ENCODE measurements at regions not wholly inside any gene's neighbourhood (a gene's known extent, or its start where the extent isn't known, plus 50 kb on each side); places are given as distances from the start of the nearest gene placed in this dataset.

DNA sequence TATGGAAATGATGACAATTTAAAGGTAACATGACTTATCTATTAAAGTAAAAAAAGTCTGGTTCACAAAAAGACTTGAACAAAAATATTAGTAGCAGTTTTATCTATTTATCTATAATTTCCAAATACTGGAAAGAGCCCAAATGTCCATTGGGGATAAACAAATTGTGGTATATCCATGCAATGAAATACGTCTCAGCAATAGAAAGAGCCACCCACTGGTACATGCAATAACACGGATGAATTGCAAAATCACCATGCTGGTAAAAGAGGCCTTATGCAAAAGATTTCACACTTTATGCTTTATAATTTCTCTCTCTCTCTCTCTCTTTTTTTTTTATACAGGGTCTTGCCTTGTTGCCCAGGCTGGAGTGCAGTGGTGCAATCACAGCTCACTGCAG, 91.4 kb upstream of the ASAP2 start:
- Mint-ChIP-seq H3K4me1 (no peaks in the 10 kb centered on the region), H3K9me3 (no peaks in the 10 kb centered on the region), H3K36me3 (ENCODE audit: low read depth) (no peaks in the 10 kb centered on the region), H3K27me3 (peaks cover 7% of the 10 kb centered on the region), H3K27ac (no peak overlapping the region), H3K4me3 (no peak overlapping the region)
- DNase-seq (no peak), ATAC-seq (no peak)

DNA sequence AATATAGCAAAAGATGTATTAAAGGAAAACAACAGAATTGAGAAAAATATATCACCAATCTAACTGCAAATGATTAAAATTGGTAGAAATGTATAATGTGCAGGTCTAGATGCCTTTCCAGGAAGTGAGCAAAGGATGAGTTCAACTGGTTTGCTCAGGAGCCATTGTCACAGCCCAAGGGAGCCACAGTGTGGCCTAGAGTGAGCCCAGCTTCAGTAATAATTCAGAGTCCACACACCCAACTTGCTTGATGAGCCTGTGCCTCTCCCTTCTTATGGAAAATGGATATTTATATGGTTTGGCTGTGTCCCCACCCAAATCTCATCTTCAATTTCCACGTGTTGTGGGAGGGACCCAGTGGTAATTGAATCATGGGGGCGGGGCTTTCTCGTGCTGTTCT, 92.2 kb upstream of the ASAP2 start:
- Mint-ChIP-seq H3K36me3 (ENCODE audit: low read depth) (no peaks in the 10 kb centered on the region), H3K4me3 (no peak overlapping the region), H3K4me1 (no peaks in the 10 kb centered on the region), H3K9me3 (no peaks in the 10 kb centered on the region), H3K27me3 (peaks cover 7% of the 10 kb centered on the region), H3K27ac (no peak overlapping the region)
- ATAC-seq, result no peak
- no peak for DNase-seq

DNA sequence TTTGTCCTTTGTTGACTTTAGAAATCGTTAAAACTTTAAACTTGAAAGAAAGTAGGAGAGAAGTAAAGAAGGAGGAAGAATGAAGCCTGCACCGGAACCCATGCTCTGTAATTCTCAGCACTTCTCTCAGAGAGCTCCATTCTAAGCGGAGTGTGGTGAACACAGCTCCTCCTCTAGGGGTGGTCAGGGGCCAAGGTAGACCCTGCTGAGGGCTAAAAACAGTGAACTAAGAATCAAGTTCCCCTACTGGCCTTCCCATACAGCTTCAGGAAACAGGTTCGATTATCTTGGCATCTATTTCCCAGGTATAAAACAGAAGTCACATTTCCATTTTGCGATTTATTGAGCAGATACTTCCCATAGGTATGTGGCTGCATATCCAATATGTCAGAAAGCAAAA, 92.7 kb upstream of the ASAP2 start:
- Mint-ChIP-seq H3K27ac (no peak overlapping the region), H3K27me3 (peaks cover 7% of the 10 kb centered on the region), H3K4me3 (no peak overlapping the region), H3K9me3 (no peaks in the 10 kb centered on the region), H3K36me3 (ENCODE audit: low read depth) (no peaks in the 10 kb centered on the region), H3K4me1 (no peaks in the 10 kb centered on the region)
- ATAC-seq, result no peak
- no peak for DNase-seq

DNA sequence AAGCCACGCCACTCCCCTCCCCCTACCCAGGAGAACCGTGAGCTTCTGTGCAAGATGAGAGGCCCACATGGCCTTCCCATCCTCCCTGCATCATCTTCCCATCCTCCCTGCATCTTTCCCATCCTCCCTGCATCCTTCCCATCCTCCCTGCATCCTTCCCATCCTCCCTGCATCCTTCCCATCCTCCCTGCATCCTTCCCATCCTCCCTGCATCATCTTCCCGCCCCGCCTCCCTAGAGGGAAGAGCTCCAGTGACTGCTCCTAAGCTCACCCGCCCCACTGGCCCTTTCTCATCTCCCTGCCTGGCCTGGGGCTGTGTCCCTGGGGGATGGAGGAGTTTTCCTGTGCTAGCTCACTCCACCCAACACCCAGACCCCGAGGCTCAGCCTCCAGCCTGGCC, 93.3 kb upstream of the ASAP2 start:
- no peak overlapping the region for H3K4me3 Mint-ChIP-seq
- DNase-seq, result no peak
- no peaks in the 10 kb centered on the region for H3K36me3 Mint-ChIP-seq (ENCODE audit: low read depth)
- H3K9me3 Mint-ChIP-seq, result no peaks in the 10 kb centered on the region
- peaks cover 7% of the 10 kb centered on the region for H3K27me3 Mint-ChIP-seq
- H3K27ac Mint-ChIP-seq, result no peak overlapping the region
- ATAC-seq, result no peak
- no peaks in the 10 kb centered on the region for H3K4me1 Mint-ChIP-seq

DNA sequence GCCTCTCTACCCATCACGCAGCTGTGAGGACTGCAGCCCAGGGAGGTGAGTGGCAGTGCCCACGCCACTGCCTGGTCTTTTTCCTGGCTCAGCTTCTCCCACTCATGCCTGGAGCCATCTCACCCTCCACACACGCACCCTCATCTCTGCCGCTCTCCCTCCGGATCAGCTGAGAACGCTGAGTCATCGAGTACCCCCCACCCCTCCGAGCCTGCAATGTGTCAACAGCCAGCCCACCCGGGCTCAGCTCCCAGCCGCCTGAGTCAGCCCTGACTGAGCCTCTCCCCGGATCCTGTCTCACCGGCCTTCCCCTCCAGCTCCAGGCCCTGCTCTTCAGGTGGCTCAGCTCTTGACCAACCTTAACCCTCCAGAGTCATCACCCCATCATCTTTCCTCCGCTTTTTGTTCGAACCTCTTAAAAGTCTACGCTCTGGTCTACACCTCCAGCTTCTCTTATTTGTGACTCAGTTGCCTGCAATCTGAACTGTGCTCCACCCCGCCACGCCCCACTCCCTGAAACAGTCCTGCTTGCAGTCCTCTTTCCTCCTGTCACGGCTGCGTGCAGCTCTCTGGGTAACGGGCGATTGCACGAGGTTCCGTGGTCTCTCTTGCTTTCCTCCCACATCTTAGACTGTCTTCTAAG, 94.4 kb upstream of the ASAP2 start:
- H3K9me3 Mint-ChIP-seq, result no peaks in the 10 kb centered on the region
- DNase-seq (no peak), ATAC-seq (no peak)
- no peaks in the 10 kb centered on the region for H3K4me1 Mint-ChIP-seq
- no peaks in the 10 kb centered on the region for H3K36me3 Mint-ChIP-seq (ENCODE audit: low read depth)
- H3K27me3 Mint-ChIP-seq, result peaks cover 5% of the 10 kb centered on the region
- H3K27ac Mint-ChIP-seq, result no peak overlapping the region
- no peak overlapping the region for H3K4me3 Mint-ChIP-seq

DNA sequence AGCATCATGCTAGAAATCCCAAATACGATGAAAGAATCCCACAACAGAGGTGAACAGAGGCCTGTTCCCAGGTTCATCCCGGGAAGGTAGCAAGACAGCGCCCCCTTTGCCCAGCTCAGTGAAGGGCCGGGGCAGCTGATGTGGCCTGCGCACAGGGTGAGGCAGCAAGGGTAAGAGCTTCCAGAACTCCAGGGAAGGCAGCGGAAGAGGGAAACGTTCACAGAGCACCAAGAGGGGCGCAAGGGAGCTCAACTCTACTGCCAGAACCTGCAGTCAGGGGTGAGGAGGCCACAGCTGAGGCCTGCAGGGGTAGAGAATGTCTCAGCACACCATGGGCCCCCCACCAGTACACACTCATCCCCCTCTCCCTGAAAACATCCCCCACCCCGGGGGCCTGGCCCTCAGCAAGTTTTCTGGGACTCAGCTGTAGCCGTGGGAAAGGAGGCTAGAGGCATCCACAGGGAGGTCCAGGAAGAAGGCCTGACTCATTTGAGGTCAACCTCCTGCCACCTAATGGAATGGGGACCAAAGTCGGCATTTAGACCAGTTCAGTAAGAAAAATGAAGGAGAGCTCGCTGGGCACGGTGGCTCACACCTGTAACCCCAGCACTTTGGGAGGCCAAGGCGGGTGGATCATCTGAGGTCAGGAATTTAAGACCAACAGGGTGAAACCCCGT, 95.6 kb upstream of the ASAP2 start:
- Mint-ChIP-seq H3K4me3 (no peak overlapping the region), H3K9me3 (no peaks in the 10 kb centered on the region), H3K36me3 (ENCODE audit: low read depth) (no peaks in the 10 kb centered on the region), H3K27ac (no peak overlapping the region), H3K27me3 (peaks cover 5% of the 10 kb centered on the region), H3K4me1 (no peaks in the 10 kb centered on the region)
- ATAC-seq (no peak), DNase-seq (no peak)

DNA sequence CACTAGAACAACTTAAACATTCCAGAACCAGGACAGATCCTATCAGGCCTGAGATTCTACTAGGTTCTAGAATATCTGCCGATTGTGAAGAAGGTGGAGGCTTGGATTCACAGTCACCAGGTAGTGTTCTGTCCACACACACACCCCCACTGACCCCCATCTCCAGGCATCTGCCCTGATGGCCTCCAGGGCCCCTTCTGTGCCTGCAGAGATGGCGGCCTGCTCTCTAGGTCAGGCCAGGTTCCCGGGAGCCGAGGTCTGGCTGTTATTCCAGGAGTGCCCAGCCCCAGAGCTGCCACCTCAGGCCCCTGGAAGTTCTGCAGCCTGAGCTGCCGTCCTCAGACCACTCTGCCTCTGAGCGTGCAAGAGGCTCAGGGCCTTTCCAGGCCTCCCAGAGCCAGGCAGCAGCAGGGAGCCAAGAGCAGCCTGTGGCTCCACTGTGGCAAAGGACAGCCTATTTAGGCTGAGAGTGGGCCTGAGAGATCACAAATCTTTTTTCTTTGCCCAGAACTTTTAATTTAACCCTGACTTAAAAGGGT, 96.2 kb upstream of the ASAP2 start:
- Mint-ChIP-seq H3K27me3 (peaks cover 5% of the 10 kb centered on the region), H3K4me3 (no peak overlapping the region), H3K4me1 (no peaks in the 10 kb centered on the region), H3K27ac (no peak overlapping the region), H3K36me3 (ENCODE audit: low read depth) (no peaks in the 10 kb centered on the region), H3K9me3 (no peaks in the 10 kb centered on the region)
- DNase-seq (no peak), ATAC-seq (no peak)

DNA sequence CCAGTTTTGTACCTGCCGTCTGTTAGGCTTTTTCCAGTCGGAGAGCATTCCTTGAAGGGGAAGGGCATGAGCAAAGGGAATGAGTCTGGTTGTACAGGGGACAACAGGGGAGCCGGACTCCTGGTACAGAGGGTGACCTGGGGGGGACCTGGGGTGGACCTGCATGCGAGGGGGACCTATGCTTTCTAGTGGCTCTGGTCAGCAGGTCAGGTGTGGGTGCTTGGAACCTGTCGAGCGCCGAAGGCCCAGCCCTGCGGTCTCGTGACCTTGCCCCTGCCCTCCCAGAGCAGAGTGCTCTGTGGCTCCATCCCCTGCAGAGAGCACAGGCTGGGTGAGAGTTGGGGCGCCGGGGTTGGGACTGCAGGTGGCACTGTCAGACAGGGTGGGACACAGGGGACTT, 96.7 kb upstream of the ASAP2 start:
- H3K27me3 Mint-ChIP-seq, result peaks cover 5% of the 10 kb centered on the region
- H3K4me3 Mint-ChIP-seq, result no peak overlapping the region
- ATAC-seq (no peak), DNase-seq (no peak)
- no peaks in the 10 kb centered on the region for H3K36me3 Mint-ChIP-seq (ENCODE audit: low read depth)
- H3K27ac Mint-ChIP-seq, result no peak overlapping the region
- no peaks in the 10 kb centered on the region for H3K4me1 Mint-ChIP-seq
- no peaks in the 10 kb centered on the region for H3K9me3 Mint-ChIP-seq

DNA sequence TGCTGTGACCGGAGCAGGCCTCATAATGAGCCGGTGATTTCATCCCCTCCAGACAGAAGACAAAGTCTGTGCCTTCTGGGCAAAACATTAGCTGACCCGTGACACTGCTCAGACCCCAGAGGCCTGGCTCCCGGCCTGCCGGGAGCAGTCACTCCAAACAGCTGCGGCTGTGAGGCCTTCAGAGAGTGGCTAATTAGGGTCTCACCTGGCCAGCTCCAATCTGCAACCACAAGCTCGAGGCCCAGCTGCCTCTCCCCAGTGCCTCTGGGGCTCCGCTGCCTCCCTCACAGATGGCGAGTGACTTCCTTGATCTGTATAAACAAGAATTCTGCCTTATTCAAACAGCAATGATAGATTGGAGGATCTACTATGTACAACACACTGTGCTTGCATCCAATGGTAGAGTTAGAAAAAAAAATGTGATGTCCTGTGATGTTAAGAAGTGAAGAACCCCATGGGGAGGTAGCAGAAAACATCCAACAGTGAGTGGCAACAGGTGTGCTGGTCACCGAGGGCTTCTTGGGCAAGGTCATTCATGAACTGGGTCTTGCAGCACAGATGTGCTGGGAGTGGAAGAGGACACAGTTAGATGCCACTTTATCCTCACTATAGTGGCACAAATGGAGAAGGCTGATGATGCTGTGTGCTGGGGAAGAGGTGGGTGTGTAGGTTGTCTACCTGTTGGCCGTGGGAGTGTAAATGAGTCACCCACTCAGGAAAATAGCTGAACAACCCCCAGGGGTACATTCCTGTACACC, 98.2 kb upstream of the ASAP2 start:
- H3K27ac Mint-ChIP-seq, result no peak overlapping the region
- H3K9me3 Mint-ChIP-seq, result no peaks in the 10 kb centered on the region
- ATAC-seq, result no peak

DNA sequence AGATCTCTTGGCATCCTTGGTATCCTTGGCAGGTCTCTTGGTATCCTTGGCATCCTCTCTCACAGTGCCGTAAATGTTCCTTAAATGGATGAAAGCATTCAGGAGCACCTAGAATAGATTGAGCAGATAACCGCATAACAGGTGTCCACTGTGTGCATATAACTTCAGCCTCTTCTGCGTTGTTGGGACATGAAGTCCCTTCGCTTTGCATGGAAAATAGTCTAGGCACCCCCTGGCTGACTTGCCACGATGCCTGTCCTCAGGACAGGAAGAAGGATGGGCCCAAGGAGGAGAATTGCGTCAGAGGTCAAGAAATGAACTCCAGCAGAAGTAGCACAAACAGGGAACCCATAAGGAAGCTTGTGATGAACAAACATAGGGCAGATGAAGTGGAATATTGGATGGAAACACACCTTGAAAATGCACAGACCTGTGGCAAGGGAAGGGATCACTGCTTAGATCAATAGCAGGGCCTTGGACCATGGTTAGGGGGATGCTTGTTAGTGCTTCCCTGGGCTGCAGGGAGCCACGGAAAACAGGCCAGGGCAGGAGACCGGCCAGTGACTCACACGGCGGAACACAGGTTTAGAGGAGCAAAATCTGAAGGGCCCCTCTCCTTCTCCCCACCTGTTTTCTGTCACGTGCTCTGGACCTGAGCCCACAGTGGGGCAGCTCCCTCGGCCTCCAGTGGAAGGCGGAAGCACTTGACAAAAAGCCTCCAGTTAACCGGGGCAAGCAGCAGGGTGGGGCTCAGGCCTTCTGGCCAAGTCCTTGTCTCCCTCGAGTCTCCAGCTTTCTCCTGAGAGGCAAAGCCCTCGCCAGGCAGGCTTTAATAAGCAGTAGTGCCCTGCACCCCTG, 99.2 kb upstream of the ASAP2 start:
- no peaks in the 10 kb centered on the region for H3K9me3 Mint-ChIP-seq
- no peaks in the 10 kb centered on the region for H3K36me3 Mint-ChIP-seq (ENCODE audit: low read depth)
- no peak overlapping the region for H3K27ac Mint-ChIP-seq
- H3K4me3 Mint-ChIP-seq, result no peak overlapping the region
- DNase-seq, result no peak
- peaks cover 2% of the 10 kb centered on the region for H3K27me3 Mint-ChIP-seq
- H3K4me1 Mint-ChIP-seq, result no peaks in the 10 kb centered on the region
- ATAC-seq, result no peak

More for the DNA sequence above, 98.2 kb upstream of the ASAP2 start:
- Mint-ChIP-seq H3K36me3 (ENCODE audit: low read depth) (no peaks in the 10 kb centered on the region), H3K4me1 (no peaks in the 10 kb centered on the region), H3K4me3 (no peak overlapping the region), H3K27me3 (peaks cover 5% of the 10 kb centered on the region)
- no peak for DNase-seq

DNA sequence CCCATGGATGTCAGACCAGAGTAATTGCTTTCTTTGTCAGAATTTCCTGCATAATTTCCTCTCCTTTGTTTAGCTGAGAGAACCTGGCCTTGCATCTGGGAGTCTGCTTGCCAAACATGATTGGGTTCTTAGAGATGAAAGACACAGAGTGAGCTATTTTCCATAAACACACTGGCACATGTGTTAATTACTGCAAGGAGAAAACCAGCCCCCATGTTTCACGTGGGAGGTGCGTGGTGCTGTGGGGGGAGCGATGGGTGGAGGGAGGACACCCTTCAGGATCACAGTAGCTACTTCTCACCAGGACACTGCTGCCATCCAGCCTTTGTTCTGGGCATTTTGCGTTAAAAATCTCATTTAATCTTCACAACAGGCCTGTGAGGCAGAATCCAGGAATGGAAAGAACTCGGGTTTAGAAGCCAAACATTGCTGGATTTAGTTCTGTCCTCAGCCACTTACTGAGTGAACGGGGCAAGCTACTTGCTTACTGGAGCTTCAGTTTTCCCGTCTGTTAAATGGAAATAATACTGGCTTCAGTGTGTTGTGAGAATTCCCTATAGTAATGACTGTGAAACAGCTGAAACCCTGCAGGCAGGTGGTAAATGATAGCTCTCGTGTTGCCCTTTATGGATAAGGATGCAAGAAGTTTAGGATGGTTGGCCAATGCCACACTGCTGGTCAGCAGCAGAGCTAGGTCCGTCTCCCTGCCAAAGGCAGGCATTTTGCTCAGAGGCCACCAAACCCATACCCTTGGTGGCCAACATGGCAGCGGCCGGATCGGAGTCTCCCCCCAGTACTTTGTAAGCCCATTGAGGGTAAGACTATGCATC, 100.1 kb upstream of the ASAP2 start:
- no peak for ATAC-seq
- Mint-ChIP-seq H3K4me3 (no peak overlapping the region), H3K4me1 (no peaks in the 10 kb centered on the region), H3K36me3 (ENCODE audit: low read depth) (no peaks in the 10 kb centered on the region), H3K27me3 (no peaks in the 10 kb centered on the region), H3K9me3 (no peaks in the 10 kb centered on the region), H3K27ac (no peak overlapping the region)
- no peak for DNase-seq

DNA sequence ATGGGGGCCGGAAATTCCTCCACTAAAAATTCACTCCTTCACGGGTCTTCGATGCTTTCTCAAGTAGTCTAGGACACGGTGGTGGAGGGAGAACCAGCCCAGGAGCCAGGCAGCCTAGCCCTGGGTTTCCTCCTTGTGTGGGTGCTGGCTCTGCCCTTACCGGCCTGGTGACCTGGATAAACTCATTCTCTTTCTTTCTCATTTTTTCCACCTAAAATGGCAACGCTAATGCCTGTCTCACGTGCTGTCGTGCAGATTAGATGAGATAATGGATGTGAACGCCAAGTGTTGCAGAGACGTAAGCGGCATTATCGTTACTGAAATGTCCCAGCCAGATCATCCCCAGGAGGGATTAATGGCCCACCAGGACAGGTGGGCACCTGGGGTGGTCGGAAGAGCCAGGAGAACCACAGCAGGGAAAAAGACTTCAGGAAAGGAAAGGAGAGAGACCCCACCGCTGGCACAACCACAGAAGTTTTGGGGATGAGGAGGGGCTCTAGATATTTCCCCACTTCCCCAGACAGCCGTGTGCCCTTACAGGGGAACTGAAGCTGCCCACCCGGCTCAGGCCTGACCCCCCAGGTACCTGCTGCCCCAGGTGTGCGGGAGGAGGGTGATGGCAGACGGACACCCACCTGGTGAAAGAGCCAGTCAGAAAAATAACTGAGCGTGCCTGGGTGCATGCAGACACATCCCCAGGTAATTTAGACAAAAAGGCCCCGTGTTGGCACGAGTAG, 100.8 kb upstream of the ASAP2 start:
- no peaks in the 10 kb centered on the region for H3K9me3 Mint-ChIP-seq
- ATAC-seq, result no peak
- no peak for DNase-seq
- H3K27me3 Mint-ChIP-seq, result no peaks in the 10 kb centered on the region
- no peak overlapping the region for H3K27ac Mint-ChIP-seq
- no peaks in the 10 kb centered on the region for H3K36me3 Mint-ChIP-seq (ENCODE audit: low read depth)
- no peaks in the 10 kb centered on the region for H3K4me1 Mint-ChIP-seq
- no peak overlapping the region for H3K4me3 Mint-ChIP-seq

DNA sequence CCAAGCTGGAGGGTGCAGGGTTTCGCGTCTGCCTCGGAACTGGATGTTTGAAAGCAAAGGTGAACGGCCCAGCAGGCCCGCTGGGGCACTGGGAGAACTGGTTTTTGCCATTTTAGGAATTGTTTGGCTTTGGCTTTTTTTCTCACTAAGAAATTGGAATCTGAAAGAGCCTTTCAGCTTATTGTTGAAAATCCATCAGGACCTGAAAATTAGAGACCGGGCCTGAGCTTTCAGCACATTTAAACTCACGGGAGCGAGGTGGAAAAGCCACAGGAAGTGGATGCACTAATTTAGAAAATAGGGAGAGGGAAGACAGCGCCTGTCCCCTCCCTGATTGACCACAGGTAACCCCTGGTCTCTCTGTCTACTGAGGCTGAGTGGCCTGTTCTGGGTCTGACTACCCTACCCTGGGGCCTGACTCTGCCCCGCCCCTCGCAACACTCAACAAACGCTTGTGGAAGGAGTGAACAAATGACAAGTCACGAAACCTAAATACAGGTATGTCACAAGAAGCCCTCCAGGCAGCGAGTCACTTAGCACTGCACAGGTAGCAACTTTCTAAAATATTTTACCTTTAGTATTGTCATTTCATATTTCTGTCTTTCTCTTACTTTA, 100.3 kb upstream of the MBOAT2 start:
- Mint-ChIP-seq H3K27me3 (no peaks in the 10 kb centered on the region), H3K4me3 (no peak overlapping the region), H3K4me1 (peaks cover 7% of the 10 kb centered on the region), H3K36me3 (ENCODE audit: low read depth) (no peaks in the 10 kb centered on the region), H3K9me3 (no peaks in the 10 kb centered on the region), H3K27ac (no peak overlapping the region)
- ATAC-seq (no peak), DNase-seq (no peak)
